HG03457 (cell line): ENCODE measurements at regions not wholly inside any gene's neighbourhood (a gene's known extent, or its start where the extent isn't known, plus 50 kb on each side); places are given as distances from the start of the nearest gene placed in this dataset.
"Not testable (repeated sequence)": the region's sequence is repeated elsewhere in the genome, so short reads cannot be mapped to it uniquely, and the experiment has no call there.

Source experiments
- ATAC-seq: cut with Tn5 transposase; IDR thresholded peaks from one replicate; pipeline ENCODE4 v1.9.1; 2021; ENCODE audit warnings: moderate number of reproducible peaks; ENCODE audit not compliant: unreplicated experiment

DNA sequence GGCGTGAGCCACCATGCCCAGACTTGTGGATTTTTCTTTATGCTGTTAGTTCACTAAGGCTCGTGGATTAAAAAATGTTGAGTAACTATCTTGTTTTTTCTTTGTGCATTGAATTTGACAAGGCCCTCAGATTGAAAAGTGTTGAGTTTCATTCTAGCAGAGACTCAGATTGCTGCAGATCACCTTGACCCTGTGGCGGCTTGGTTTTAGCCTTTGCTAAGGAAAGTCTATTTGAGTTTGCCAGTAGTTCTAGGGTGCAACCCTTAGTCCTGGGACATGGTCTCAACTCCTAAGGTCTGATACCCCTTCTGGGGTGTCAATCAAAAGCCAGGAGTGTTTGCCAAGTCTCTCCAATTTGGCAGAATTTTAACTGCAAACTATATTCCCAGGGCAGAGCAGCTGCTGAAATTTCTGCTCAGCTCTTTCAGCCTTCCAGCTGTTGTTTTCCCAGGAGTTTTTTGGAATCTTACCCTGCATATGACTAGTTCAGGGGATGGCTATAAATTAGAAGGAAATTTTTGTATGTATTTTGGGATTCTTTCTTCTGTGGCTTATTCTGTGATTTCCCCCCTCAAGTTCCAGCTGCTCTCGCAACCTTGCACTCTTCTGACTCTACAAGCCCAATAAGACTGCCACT, 84.3 kb upstream of the HAND1 start:
- ATAC-seq, result no peak

DNA sequence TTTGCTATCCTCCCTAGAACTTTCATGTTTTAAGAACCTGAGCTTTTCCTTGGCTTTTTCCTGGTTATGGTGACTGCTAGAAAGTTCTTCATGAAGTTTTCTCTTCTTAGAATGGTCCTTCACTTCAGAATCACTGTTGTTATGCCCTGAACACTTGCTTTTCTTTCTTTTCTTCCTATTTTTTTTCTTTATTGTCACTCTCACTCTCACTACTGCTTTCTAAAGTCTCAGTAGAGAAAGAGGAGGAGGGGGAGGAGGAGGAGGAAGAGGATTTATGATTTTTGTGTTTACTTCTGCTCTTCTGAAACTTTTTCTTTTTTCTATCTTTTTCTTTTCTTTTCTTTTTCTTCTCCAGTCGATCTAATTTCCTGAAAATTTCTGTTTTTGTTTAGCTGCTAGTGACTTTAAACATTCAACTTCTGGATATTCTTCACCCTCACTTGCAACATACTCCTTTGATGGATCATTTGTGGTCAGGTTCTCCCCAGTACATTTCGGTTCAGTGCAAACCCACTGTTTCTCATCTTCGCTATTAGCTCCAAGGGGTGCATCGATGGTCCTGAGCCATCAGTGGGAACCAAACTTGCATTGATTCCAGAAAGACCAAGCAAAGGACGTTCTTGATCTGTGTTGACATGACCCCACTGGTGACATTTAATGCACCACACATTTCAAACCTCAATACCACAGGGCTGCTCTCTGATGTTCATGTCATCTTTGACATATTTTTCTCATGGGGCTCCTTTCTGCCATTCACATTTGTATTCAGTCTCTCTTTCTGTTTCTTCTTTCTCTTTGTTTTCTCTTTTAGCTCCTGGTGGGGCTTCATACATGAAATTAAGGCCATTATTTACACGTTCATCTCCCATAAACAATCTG, 81.6 kb upstream of the HAND1 start:
- no peak for ATAC-seq

DNA sequence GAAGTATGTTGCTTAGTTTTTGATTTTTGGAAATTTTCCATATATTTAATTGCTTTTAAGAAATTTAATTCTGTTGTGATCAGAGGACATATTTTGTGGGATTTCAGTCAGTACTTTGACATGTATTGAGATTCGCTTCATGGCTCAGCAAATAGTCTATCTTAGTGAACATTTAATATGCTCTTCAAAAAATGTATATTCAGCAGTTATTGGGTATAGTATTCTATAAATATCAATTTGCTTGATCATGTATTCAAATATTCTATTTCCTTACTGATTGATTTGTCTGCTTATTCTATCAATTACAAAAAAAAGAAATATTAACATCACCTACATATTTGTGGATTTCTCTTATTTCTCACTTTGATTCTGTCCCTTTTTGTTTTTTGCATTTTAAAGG, 79.5 kb upstream of the HAND1 start:
- ATAC-seq, result no peak

DNA sequence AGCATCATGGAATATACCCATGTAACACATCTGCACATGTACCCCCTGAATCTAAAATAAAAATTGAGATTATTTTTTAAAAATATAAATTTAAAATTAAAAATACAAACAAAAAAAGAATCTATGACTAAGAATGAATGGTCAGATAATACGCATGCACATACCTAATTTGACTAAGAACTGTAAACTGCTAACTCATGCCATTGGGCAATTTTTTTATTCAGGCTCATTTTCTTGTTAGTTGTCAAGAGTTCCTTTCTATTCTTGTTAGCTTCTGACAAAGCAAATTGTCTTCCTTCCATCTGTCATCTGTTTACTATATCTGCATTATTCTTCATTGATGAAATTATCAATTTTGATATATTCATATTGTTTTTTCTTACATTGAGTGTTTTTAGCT, 69.5 kb upstream of the HAND1 start:
- no peak for ATAC-seq

DNA sequence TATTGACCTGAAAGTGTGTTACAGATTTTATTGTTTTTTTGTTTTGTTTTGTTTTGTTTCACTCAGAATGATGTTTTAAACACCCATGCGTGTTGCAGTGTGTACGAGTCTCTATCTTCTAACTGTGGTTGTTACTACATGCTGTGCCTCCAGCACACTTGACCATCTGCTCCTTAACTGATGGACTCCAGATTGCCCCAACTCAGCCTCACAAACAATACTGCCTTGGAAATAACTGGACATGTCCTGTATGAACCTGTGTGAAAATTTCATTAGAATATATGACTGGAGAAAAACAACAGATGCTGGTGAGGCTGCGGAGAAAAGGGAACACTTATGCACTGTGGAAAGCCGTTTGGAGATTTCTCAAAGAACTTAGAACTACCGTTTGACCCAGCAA, 68.7 kb upstream of the HAND1 start:
- ATAC-seq, result no peak

DNA sequence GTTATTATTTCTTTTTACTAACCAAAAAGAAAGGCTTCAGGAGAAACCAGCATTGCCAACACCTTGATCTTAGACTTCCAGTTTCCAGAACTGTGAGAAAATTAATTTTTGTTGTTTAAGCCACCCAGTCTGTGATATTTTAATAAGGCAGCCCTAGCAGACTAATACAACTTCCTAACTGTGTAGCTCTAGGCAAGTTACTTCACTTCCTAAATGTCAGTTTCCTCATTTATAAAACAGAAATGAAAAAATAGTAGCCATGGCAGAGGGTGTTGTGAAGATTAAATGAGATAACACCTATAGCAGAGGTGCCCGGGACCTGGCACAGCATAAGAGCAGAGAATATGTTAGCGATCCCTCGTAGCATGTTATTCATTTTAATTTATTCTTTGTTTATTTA, 66.6 kb upstream of the HAND1 start:
- no peak for ATAC-seq

DNA sequence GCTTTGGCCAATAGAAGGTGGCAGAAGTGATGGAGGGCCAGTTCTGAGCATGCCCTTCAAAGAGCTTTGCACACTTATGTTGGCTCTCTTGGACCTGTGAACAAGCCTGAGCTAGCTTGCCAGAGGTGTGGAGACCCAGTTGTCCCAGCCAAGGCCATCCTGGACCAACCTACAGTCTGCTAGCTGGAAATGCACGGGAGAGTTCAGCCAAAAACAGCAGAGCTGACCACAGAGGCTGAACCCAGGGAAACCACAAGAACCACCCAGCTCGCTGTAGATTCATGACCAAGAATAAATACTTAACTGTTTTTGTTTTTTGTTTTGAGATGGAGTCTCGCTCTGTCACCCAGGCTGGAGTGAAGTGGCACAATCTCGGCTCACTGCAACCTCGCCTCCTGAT, 65.4 kb upstream of the HAND1 start:
- no peak for ATAC-seq

DNA sequence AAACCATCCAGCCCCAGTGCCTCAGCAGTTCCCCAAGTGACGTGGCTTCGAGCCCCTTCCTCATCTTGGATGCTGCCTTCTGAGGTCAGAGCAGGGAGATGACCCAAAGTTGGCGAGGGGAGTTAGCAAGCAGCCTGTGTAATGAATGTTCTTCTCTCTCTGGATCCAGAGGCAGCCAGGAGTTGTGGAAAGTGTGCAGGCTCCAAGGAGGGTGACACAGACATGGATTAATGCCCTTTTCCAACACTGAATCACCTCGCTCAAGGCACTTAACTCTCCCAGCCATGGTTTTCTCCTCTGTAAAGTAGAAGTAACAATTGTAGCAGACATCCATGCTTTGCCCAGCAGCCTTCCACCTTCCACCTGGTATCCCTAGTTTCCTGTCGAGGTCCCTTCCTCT, 64.6 kb upstream of the HAND1 start:
- no peak for ATAC-seq

DNA sequence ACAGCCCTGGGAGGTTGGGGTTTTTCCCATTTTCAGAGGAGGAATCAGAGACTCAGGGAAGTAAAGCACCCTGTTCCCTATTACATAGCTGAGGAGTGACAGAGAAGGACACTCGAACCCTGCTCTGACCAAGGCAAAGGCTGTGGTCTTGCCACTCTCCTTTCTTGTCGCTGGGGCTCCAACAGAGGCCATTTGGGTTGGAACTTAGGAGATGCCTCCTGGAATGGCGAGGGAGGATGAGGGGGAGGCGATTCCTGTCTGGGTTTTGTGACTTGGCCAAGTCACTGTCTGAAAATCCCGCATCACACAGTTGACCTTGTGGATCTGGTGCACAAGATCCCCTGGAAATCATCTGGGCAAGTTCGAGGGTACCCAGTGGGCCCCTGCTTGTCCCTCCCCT, 64.0 kb upstream of the HAND1 start:
- ATAC-seq, result no peak

DNA sequence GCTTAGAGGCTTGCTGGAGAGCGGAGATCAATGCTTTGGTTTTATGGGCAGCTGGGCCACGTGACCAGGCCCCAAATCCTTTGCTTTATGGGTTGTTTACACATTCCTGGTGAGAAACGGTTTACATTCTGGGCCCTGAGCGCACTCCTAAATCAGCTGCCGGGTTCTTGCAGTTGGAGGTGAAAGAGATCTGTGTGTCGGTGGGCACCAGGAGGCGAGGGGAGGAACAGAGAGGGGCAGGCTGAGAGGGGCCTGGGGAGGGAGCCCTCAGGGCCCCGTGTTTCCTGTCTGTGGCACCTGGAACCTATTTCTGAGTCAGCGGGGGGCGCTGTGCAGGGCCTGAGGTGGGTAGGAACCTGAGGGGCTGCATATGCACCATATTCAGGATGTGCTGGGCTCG, 63.5 kb upstream of the HAND1 start:
- no peak for ATAC-seq

DNA sequence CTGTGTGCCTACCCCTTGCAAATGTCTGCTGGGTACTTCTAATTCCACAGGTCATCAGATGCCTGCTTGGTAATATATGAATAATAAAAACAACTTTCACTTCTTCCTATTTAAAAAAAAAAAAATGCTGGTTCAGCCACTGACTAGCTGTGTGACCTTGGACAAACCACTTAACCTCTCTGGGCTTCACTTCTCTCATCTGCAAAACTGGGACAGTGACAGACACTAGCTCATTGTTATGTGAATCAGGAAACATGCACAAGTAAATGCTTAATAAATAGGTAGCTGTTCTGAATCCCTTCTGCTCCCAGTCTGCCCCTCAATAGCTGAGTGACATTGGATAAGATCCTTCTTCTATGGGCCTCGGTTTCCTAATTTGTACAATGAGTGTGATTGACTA, 62.6 kb upstream of the HAND1 start:
- ATAC-seq, result no peak

DNA sequence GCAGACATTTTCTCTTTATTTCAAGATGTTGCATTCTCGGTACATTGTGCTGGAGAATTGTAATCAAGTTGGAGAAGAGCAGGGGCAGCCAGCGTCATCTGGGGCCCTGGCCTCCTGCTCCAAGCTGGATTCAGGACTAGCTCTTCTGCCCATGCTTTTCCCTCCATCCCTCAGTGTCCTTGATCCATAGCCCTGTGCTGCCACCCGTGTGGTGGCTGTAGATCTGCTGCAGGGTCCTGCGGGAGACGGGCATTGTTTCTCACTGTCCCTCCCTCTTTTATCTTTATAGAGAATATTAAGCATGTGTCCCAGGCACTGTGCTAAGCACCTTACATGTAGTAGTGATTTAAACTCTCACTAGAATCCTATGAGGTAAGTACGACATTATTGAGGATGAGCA, 60.5 kb upstream of the HAND1 start:
- ATAC-seq, result no peak

DNA sequence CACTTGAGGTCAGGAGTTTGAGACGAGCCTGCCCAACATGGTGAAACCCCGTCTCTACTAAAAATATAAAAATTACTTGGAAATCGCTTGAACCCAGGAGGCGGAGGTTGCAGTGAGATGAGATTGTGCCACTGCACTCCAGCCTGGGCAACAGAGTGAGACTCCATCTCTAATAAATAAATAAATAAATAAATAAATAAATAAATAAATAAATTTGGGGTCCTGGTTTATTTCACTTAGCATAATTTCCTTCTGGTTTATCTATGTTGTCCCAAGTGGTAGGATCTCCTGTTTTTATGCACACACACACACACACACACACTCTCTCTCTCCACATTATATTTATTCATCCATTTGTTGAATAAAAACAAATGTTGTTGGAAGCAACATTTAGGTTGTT, 58.4 kb upstream of the HAND1 start:
- not testable (repeated sequence) for ATAC-seq

DNA sequence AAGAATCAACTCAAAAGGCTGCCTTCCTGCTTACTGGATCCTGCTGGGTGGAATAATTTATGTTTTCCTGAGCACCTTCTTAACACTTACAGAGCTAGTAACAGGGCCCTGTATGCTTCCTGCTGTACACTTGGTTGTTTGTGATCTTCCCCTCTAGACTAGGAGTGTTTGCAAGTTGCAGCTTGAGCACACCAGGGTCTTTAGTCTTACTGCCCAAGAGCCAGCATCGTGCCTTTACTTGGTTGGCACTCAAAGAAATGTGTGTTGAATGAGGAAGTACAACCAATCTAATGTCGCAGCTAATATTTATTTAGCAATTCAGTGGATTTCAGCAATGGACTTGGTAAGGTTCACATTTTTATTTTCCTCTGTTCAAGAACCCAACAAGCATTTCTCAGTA, 57.5 kb upstream of the HAND1 start:
- no peak for ATAC-seq

DNA sequence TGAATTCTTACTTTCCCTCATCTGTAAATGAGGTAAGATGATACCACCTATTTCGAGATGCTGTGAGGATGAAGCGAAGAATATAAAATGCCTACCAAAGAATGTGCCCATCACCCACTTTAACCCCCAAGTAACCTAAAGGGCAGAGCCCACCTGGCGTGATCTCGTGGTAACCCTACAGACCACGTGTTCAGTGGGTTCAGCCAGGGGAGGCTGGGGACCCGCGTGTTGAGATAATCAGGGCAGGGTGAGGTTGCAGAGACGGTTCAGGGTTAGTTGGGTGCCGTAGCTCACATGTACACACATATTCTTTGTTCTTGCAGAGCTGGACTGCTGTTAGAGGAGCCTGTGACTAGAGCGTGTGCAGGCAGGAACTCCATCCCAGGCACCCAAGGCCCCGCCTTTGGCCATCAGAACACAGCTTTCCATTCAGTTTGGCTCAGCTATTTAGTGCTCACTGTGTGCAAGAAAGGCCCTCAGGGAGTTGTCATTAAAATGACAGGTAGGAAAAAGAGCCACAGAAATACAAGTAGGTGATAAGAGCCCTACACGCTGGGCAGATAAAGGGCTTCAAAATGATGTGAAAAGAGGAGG, 56.5 kb upstream of the HAND1 start:
- no peak for ATAC-seq

DNA sequence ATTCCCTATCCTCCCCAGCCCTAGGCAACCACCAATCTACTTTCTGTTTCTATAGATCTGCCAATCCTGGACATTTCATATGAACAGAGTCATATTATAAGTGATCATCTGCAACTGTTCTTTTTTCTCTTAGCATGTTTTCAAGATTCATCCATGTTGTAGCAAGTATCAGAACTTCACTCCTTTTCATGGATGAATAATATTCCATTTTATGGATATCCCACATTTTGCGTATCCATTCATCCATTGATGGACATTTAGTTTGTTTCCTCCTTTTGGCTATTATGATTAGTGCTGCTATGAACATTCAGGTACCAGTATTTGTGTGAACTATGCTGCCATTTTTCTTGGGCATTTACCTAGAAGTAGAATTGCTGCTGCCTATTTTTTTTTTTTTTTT, 51.3 kb upstream of the HAND1 start:
- ATAC-seq, result no peak

DNA sequence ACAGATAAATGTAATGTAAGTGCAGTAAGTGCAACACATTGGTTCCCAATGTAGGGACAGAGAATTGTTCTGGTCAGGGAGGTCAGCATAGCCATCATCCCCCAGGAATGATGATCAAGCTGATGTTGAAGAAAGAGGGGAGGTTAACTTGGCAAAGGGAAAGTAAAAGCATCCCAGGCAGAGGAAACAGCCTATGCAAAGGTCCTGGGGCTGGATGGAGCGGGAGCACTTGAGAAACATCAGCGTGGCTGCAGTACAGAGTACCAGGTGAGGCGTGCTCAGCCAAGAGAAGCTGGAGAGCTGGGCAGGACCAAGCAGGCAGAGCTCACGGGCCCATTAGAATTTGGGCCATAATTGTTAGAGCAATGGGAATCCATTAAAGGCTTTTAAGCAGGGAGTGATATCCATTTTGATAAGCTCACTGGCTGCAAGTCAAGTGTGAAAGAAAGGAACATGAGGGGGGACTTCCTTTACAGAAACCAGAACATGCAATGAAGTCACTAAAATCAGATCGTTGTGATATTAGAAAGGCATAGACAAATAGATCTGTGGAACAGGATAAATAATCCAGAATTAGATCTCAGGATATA, 50.1 kb upstream of the HAND1 start:
- ATAC-seq, result no peak
